GM12878 (cell line): ENCODE measurements at regions not wholly inside any gene's neighbourhood (a gene's known extent, or its start where the extent isn't known, plus 50 kb on each side); places are given as distances from the start of the nearest gene placed in this dataset.

Experiments
- ATAC-seq: fragments of 200-7000 bp; cut with Tn5 transposase; 3 replicates; pipeline ENCODE4 v1.9.1; 2020; ENCODE audit warnings: mild to moderate bottlenecking, moderate library complexity
- BruUV-seq: library from RNA; stranded (reverse); fragments of 400-500 nt; replicated peaks from 2 replicates; lab custom pipeline; 2021; lab: Mats Ljungman, UMichigan
- CTCF ChIA-PET: fragments of 300-600 bp; sonication (Branson Sonifier 250); formaldehyde crosslinking; extraction: SDS; loops from one replicate; lab custom pipeline; 2021; ENCODE audit warnings: inconsistent platforms; lab: Yijun Ruan, JAX
- POLR2A ChIA-PET: fragments of 350-600 bp; formaldehyde crosslinking; extraction: SDS; loops from one replicate; lab custom pipeline; 2021; ENCODE audit warnings: inconsistent platforms; lab: Charles Lee
- RAD21 ChIA-PET: fragments of 300-600 bp; sonication (Branson Sonifier 250); formaldehyde crosslinking; loops from one replicate; lab custom pipeline; 2023; ENCODE audit warnings: antibody characterized with exemption; ENCODE audit not compliant: unreplicated experiment; lab: Charles Lee
- SMC1A ChIA-PET: fragments of 300-600 bp; sonication (Branson Sonifier 250); formaldehyde crosslinking; loops from one replicate; lab custom pipeline; 2023; ENCODE audit not compliant: unreplicated experiment, uncharacterized antibody; lab: Charles Lee
- DNase-seq: peaks from one replicate; pipeline ENCODE4 v3.0.0-alpha.2; 2011; ENCODE audit warnings: low read depth, low spot score
- FAIRE-seq: peaks from 3 replicates; lab custom pipeline; 2011; peaks lifted over from hg19 to GRCh38; lab: Jason Lieb, UNC
- H2AFZ ChIP-seq: 2 replicates; pipeline ENCODE4 v1.6.0; 2011; ENCODE audit warnings: low read depth, low read length, control low read depth; ENCODE audit not compliant: control insufficient read depth
- H3K27ac ChIP-seq: 2 replicates; pipeline ENCODE4 v1.5.1; 2011; ENCODE audit warnings: control low read depth; ENCODE audit not compliant: control insufficient read depth, insufficient read depth
- H3K27me3 ChIP-seq, 2 experiments: replicated peaks in 1 of 2; 2 replicates each; pipeline versions ENCODE4 v1.6.0 to v1.6.1; 2011; ENCODE audit warnings: low read length in 1 of 2; ENCODE audit not compliant: control insufficient read depth in 2 of 2, insufficient read depth in 2 of 2
- H3K36me3 ChIP-seq, 2 experiments: 2 replicates each; pipeline ENCODE4 v1.5.1; 2011; ENCODE audit warnings: low read length in 1 of 2; ENCODE audit not compliant: control insufficient read depth in 2 of 2, insufficient read depth in 2 of 2
- H3K4me1 ChIP-seq: 2 replicates; pipeline ENCODE4 v1.6.1; 2011; ENCODE audit warnings: mild to moderate bottlenecking, low read length, moderate library complexity, mixed read lengths; ENCODE audit not compliant: control insufficient read depth, insufficient read depth
- H3K4me2 ChIP-seq: 2 replicates; pipeline ENCODE4 v1.6.0; 2011; ENCODE audit warnings: control low read depth; ENCODE audit not compliant: control insufficient read depth, insufficient read depth
- H3K4me3 ChIP-seq: fragments of 200-600 bp; sonication (generic); 2 replicates; pipeline ENCODE4 v1.5.1; 2016
- H3K79me2 ChIP-seq: 2 replicates; pipeline ENCODE4 v1.6.0; 2011; ENCODE audit warnings: low read length; ENCODE audit not compliant: control insufficient read depth, insufficient read depth
- H3K9ac ChIP-seq: 2 replicates; pipeline ENCODE4 v1.8.0; 2011; ENCODE audit warnings: low read length, control low read depth, mixed read lengths; ENCODE audit not compliant: control insufficient read depth, insufficient read depth
- H3K9me3 ChIP-seq: replicated peaks from 3 replicates; pipeline ENCODE4 v1.5.1; 2011; ENCODE audit warnings: mild to moderate bottlenecking, low read length; ENCODE audit not compliant: control insufficient read depth, insufficient read depth
- H4K20me1 ChIP-seq: 2 replicates; pipeline ENCODE4 v1.6.0; 2011; ENCODE audit not compliant: control insufficient read depth, insufficient read depth
- EGR1 ChIP-seq, 2 experiments: IDR thresholded peaks; 1 replicate in 1 of 2; 2 replicates in 1 of 2; pipeline ENCODE4 v1.6.1; 2011 to 2012; ENCODE audit warnings: low read depth in 2 of 2, low read length in 2 of 2, borderline replicate concordance in 1 of 2, mild to moderate bottlenecking in 1 of 2, moderate library complexity in 1 of 2
- EZH2 ChIP-seq: IDR thresholded peaks from 2 replicates; pipeline ENCODE4 v1.6.1; 2012; ENCODE audit warnings: low read depth, mild to moderate bottlenecking, control low read depth, inconsistent platforms, low read length, borderline replicate concordance; ENCODE audit not compliant: control insufficient read depth
- HDAC6 ChIP-seq: fragments of 200-600 bp; sonication (generic); IDR thresholded peaks from one replicate; pipeline ENCODE4 v1.8.0; 2017; ENCODE audit warnings: antibody characterized with exemption; ENCODE audit not compliant: unreplicated experiment
- IRF4 ChIP-seq: IDR thresholded peaks from 2 replicates; pipeline ENCODE4 v1.6.1; 2011; ENCODE audit warnings: low read depth, low read length
- KLF5 ChIP-seq: fragments of 450-650 bp; IDR thresholded peaks from 2 replicates; pipeline ENCODE4 v1.6.1; 2014; ENCODE audit warnings: mild to moderate bottlenecking; ENCODE audit not compliant: partially characterized antibody
- RAD51 ChIP-seq: fragments of 450-650 bp; IDR thresholded peaks from 2 replicates; pipeline ENCODE4 v1.6.1; 2016; ENCODE audit warnings: moderate library complexity, mild to moderate bottlenecking, inconsistent platforms
- WGBS: methylation state at CpG from one replicate; pipeline ENCODE4 v1.1.6; 2016; ENCODE audit warnings: low lambda C conversion rate; ENCODE audit not compliant: insufficient replicate concordance, insufficient coverage; ENCODE audit errors: missing lambda C conversion rate; 5-methylcytosine and 5-hydroxymethylcytosine counted together
- in situ Hi-C: fragments of 300-500 bp; cut with MboI; formaldehyde crosslinking; loops from 9 replicates; pipeline ENCODE4 v1.14.3; 2018; ENCODE audit warnings: mixed read lengths
- intact Hi-C: fragments of 100-400 bp; cut with micrococcal nuclease; formaldehyde crosslinking; loops from one replicate; pipeline ENCODE4 v1.14.2; 2022; ENCODE audit not compliant: unreplicated experiment
- TF ChIP-seq, protein P1 (sequence below): IDR thresholded peaks from 2 replicates; pipeline ENCODE4 v1.6.1; 2012; ENCODE audit warnings: improper control_type of control experiment, low read depth, low read length; ENCODE audit not compliant: insufficient replicate concordance
- TF ChIP-seq, protein P2 (sequence below): fragments of 450-650 bp; IDR thresholded peaks from 2 replicates; pipeline ENCODE4 v1.6.1; 2016; ENCODE audit warnings: mild to moderate bottlenecking, moderate library complexity, borderline replicate concordance

DNA sequence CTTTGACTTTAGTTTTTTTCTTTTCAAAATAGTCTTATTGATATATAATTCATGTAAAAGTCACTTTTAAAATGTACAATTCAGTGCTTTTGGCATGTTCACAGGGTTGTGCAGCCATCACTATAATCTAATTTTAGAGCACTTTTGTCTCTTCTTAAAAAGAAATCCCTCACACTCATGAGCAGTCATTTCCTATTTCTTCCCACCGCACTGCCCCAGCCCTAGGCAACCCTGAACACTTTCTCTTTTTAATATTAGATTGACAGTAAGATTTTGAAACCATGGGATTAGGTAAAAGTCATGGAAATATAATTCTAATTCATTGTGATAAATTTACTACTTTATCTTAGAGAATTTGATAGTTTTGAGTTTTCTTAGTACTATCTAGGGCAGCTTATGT is 309.4 kb downstream of the UTRN start (continued):
- TF ChIP-seq, protein P1, sequence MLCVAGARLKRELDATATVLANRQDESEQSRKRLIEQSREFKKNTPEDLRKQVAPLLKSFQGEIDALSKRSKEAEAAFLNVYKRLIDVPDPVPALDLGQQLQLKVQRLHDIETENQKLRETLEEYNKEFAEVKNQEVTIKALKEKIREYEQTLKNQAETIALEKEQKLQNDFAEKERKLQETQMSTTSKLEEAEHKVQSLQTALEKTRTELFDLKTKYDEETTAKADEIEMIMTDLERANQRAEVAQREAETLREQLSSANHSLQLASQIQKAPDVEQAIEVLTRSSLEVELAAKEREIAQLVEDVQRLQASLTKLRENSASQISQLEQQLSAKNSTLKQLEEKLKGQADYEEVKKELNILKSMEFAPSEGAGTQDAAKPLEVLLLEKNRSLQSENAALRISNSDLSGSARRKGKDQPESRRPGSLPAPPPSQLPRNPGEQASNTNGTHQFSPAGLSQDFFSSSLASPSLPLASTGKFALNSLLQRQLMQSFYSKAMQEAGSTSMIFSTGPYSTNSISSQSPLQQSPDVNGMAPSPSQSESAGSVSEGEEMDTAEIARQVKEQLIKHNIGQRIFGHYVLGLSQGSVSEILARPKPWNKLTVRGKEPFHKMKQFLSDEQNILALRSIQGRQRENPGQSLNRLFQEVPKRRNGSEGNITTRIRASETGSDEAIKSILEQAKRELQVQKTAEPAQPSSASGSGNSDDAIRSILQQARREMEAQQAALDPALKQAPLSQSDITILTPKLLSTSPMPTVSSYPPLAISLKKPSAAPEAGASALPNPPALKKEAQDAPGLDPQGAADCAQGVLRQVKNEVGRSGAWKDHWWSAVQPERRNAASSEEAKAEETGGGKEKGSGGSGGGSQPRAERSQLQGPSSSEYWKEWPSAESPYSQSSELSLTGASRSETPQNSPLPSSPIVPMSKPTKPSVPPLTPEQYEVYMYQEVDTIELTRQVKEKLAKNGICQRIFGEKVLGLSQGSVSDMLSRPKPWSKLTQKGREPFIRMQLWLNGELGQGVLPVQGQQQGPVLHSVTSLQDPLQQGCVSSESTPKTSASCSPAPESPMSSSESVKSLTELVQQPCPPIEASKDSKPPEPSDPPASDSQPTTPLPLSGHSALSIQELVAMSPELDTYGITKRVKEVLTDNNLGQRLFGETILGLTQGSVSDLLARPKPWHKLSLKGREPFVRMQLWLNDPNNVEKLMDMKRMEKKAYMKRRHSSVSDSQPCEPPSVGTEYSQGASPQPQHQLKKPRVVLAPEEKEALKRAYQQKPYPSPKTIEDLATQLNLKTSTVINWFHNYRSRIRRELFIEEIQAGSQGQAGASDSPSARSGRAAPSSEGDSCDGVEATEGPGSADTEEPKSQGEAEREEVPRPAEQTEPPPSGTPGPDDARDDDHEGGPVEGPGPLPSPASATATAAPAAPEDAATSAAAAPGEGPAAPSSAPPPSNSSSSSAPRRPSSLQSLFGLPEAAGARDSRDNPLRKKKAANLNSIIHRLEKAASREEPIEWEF: no peak

DNA sequence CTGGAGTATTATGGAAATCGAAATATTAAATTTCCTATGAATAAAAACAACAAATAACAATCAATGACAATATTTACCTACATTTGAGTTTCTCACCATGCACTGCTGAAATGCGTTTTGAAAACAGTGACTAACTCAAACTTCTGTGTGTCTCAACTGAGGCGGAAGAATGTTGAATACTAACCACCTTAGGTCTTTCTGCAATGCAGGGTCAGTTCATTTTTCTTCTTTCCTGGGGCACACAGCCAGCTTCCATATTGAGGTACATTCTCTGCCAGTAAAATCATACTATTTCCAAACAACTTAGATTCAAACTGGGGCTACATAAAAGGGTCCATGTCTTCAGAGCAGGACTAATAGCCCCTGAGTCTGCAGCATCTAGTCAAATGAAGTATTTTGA is 310.1 kb downstream of the UTRN start:
- ChIA-PET RAD21 (no interaction called here), SMC1A (no interaction called here), POLR2A (no interaction called here), CTCF (interaction anchor here (1.4 to 4.2 kb wide), 3 partner anchors 12 to 184 kb away, joined by 3 to 12 read pairs (median 9); no protein-coding TSS in a partner anchor)
- BruUV-seq: no TSS peak
- Histone ChIP-seq H4K20me1 (no peaks in the 10 kb centered on the region), H3K9me3 (no peaks in the 10 kb centered on the region; the same call in 2 of the 3 replicates), H3K4me3 (no peak overlapping the region), H3K27me3 (no peaks in the 10 kb centered on the region), H2AFZ (no peak overlapping the region), H3K36me3 (peaks cover 0 to 2% of the 10 kb centered on the region in 2 experiments; a peak in 2 of 4 replicates), H3K4me1 (no peaks in the 10 kb centered on the region), H3K4me2 (no peak overlapping the region), H3K9ac (no peak overlapping the region), H3K27ac (no peak overlapping the region), H3K79me2 (no peaks in the 10 kb centered on the region)
- TF ChIP-seq EGR1 (IDR thresholded peaks at IDR 0.05; ENCODE audit: borderline replicate concordance in 1 of 2, low read depth in 2 of 2, low read length in 2 of 2) (no peak), EZH2 (no peak), KLF5 (no peak), HDAC6 (no peak), RAD51 (no peak), IRF4 (no peak)
- TF ChIP-seq, protein P2, sequence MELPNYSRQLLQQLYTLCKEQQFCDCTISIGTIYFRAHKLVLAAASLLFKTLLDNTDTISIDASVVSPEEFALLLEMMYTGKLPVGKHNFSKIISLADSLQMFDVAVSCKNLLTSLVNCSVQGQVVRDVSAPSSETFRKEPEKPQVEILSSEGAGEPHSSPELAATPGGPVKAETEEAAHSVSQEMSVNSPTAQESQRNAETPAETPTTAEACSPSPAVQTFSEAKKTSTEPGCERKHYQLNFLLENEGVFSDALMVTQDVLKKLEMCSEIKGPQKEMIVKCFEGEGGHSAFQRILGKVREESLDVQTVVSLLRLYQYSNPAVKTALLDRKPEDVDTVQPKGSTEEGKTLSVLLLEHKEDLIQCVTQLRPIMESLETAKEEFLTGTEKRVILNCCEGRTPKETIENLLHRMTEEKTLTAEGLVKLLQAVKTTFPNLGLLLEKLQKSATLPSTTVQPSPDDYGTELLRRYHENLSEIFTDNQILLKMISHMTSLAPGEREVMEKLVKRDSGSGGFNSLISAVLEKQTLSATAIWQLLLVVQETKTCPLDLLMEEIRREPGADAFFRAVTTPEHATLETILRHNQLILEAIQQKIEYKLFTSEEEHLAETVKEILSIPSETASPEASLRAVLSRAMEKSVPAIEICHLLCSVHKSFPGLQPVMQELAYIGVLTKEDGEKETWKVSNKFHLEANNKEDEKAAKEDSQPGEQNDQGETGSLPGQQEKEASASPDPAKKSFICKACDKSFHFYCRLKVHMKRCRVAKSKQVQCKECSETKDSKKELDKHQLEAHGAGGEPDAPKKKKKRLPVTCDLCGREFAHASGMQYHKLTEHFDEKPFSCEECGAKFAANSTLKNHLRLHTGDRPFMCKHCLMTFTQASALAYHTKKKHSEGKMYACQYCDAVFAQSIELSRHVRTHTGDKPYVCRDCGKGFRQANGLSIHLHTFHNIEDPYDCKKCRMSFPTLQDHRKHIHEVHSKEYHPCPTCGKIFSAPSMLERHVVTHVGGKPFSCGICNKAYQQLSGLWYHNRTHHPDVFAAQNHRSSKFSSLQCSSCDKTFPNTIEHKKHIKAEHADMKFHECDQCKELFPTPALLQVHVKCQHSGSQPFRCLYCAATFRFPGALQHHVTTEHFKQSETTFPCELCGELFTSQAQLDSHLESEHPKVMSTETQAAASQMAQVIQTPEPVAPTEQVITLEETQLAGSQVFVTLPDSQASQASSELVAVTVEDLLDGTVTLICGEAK: no peak
- 81% methylated on average over 3 of the region's 3 CpGs for WGBS
- in situ Hi-C loops (no loop called here), intact Hi-C loops (no loop called here)
- ATAC-seq: no peak
- FAIRE-seq: no peak
- no peak for DNase-seq
